GM13977 (cell line): ENCODE measurements at regions not wholly inside any gene's neighbourhood (a gene's known extent, or its start where the extent isn't known, plus 50 kb on each side); places are given as distances from the start of the nearest gene placed in this dataset.

Source experiments
- DNase-seq: peaks from one replicate; pipeline ENCODE4 v3.0.0; 2012; ENCODE audit warnings: low spot score
- in situ Hi-C: fragments of 300-500 bp; cut with MboI; formaldehyde crosslinking; loops from one replicate; pipeline ENCODE4 v1.12.0; 2022; ENCODE audit warnings: low sequenced_read_pairs, low pct_unique_long_range_greater_than_20kb, mixed read lengths, inconsistent platforms; ENCODE audit not compliant: unreplicated experiment
- TF ChIP-seq, protein P1 (sequence below): IDR thresholded peaks from 2 replicates; pipeline ENCODE4 v1.5.1; 2012; ENCODE audit warnings: mild to moderate bottlenecking, control low read depth; ENCODE audit not compliant: insufficient read depth; ENCODE audit errors: extremely low read depth, missing control alignments

GRCh38 chr22:23517804-23518375 is 62.2 kb downstream of the IGLL1 start:
- DNase-seq = no peak
- TF ChIP-seq, protein P1, sequence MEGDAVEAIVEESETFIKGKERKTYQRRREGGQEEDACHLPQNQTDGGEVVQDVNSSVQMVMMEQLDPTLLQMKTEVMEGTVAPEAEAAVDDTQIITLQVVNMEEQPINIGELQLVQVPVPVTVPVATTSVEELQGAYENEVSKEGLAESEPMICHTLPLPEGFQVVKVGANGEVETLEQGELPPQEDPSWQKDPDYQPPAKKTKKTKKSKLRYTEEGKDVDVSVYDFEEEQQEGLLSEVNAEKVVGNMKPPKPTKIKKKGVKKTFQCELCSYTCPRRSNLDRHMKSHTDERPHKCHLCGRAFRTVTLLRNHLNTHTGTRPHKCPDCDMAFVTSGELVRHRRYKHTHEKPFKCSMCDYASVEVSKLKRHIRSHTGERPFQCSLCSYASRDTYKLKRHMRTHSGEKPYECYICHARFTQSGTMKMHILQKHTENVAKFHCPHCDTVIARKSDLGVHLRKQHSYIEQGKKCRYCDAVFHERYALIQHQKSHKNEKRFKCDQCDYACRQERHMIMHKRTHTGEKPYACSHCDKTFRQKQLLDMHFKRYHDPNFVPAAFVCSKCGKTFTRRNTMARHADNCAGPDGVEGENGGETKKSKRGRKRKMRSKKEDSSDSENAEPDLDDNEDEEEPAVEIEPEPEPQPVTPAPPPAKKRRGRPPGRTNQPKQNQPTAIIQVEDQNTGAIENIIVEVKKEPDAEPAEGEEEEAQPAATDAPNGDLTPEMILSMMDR = no peak
- in situ Hi-C loops = no loop called here

DNA sequence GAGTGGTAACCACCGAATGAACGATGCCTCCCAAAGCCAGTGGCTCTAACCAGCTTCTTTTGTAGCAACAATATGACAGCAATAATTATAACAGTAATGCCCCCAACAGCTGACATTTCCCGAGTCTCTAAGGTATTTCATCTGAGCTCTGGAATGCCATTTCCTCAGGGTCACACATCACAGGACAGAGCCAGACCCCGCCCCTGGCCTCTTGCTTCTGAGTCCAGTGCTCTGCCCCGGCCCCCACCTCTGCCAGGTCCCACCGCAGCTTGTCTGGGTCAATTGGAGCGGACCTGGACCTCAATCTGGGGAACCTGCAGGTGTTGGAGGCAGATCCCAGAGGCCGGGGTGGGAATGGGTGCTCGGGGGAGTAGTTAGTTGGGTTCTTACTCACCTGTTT is 63.8 kb downstream of the IGLL1 start:
- in situ Hi-C loops = no loop called here
- no peak for DNase-seq
- TF ChIP-seq, protein P1 = no peak

- in situ Hi-C loops = no loop called here
- DNase-seq = no peak
- TF ChIP-seq, protein P1 = no peak
These were observed 65.6 kb downstream of the IGLL1 start for GRCh38 chr22:23514322-23515038.

- TF ChIP-seq, protein P1 = no peak
- in situ Hi-C loops = no loop called here
- no peak for DNase-seq
These were observed 66.4 kb downstream of the IGLL1 start for GRCh38 chr22:23513705-23514104.

- TF ChIP-seq, protein P1 = no peak
- in situ Hi-C loops = no loop called here
- no peak for DNase-seq
These were observed 67.0 kb downstream of the IGLL1 start for GRCh38 chr22:23513133-23513532.

- in situ Hi-C loops = no loop called here
- no peak for DNase-seq
- TF ChIP-seq, protein P1 = no peak
These were observed 67.4 kb downstream of the IGLL1 start for GRCh38 chr22:23512721-23513120.
